GM23248 (cell line): ENCODE measurements at regions not wholly inside any gene's neighbourhood (a gene's known extent, or its start where the extent isn't known, plus 50 kb on each side); places are given as distances from the start of the nearest gene placed in this dataset.

Source experiments
- DNase-seq: peaks from one replicate; pipeline ENCODE4 v3.0.0-alpha.2; 2015
- H2AFZ ChIP-seq: fragments of 200-600 bp; sonication (generic); 2 replicates; pipeline ENCODE4 v1.6.1; 2016; ENCODE audit warnings: antibody characterized with exemption
- H3F3A ChIP-seq: fragments of 200-600 bp; sonication (generic); 2 replicates; pipeline ENCODE4 v1.6.1; 2016; ENCODE audit warnings: mild to moderate bottlenecking, antibody characterized with exemption, mixed run types; ENCODE audit not compliant: insufficient read depth
- H3K27ac ChIP-seq: fragments of 200-600 bp; sonication (generic); 2 replicates; pipeline ENCODE4 v1.5.1; 2016; ENCODE audit warnings: mild to moderate bottlenecking
- H3K27me3 ChIP-seq: fragments of 200-600 bp; sonication (generic); replicated peaks from 2 replicates; pipeline ENCODE4 v1.6.1; 2016; ENCODE audit warnings: mild to moderate bottlenecking; ENCODE audit not compliant: insufficient read depth
- H3K36me3 ChIP-seq: fragments of 200-600 bp; sonication (generic); 2 replicates; pipeline ENCODE4 v1.6.1; 2016; ENCODE audit warnings: low read depth, mild to moderate bottlenecking
- H3K4me1 ChIP-seq: fragments of 200-600 bp; sonication (generic); 2 replicates; pipeline ENCODE4 v1.6.1; 2016; ENCODE audit warnings: mild to moderate bottlenecking; ENCODE audit not compliant: insufficient read depth
- H3K4me2 ChIP-seq: fragments of 200-600 bp; sonication (generic); one replicate; pipeline ENCODE4 v1.6.1; 2016; ENCODE audit warnings: mild to moderate bottlenecking; ENCODE audit not compliant: unreplicated experiment
- H3K4me3 ChIP-seq: fragments of 200-600 bp; sonication (generic); 2 replicates; pipeline ENCODE4 v1.5.1; 2016; ENCODE audit warnings: mild to moderate bottlenecking
- H3K79me2 ChIP-seq: fragments of 200-600 bp; sonication (generic); 2 replicates; pipeline ENCODE4 v1.6.1; 2016; ENCODE audit warnings: mild to moderate bottlenecking; ENCODE audit not compliant: insufficient read depth
- H3K9ac ChIP-seq: fragments of 200-600 bp; sonication (generic); 2 replicates; pipeline ENCODE4 v1.6.1; 2016; ENCODE audit warnings: mild to moderate bottlenecking
- H3K9me2 ChIP-seq: fragments of 200-600 bp; sonication (generic); 2 replicates; pipeline ENCODE4 v1.6.1; 2016; ENCODE audit warnings: mixed run types, mild to moderate bottlenecking, moderate library complexity; ENCODE audit not compliant: insufficient read depth
- H3K9me3 ChIP-seq: fragments of 200-600 bp; sonication (generic); one replicate; pipeline ENCODE4 v1.6.1; 2017; ENCODE audit warnings: low read depth
- H4K20me1 ChIP-seq: fragments of 200-600 bp; sonication (generic); 2 replicates; pipeline ENCODE4 v1.6.0; 2016; ENCODE audit not compliant: insufficient read depth
- EZH2 ChIP-seq: fragments of 200-600 bp; sonication (generic); IDR thresholded peaks from 2 replicates; pipeline ENCODE4 v1.6.1; 2018; ENCODE audit warnings: antibody characterized with exemption, mild to moderate bottlenecking; ENCODE audit not compliant: insufficient read depth, poor library complexity, severe bottlenecking
- EZH2phosphoT487 ChIP-seq: fragments of 200-600 bp; sonication (generic); IDR thresholded peaks from 2 replicates; pipeline ENCODE4 v1.6.1; 2018; ENCODE audit warnings: antibody characterized with exemption, moderate library complexity, mild to moderate bottlenecking, low read depth; ENCODE audit not compliant: insufficient read depth
- WGBS, 2 experiments: methylation state at CpG; one replicate each; pipeline ENCODE4 v1.1.6; 2015 to 2017; ENCODE audit warnings: low lambda C conversion rate in 2 of 2, low coverage in 1 of 2; ENCODE audit errors: missing lambda C conversion rate in 2 of 2; 5-methylcytosine and 5-hydroxymethylcytosine counted together
- in situ Hi-C: fragments of 300-500 bp; cut with MboI; formaldehyde crosslinking; loops from 2 replicates; pipeline ENCODE4 v1.15.0; 2020

- H3K9me3 ChIP-seq, result no peaks in the 10 kb centered on the region
- TF ChIP-seq EZH2 (no peak), EZH2phosphoT487 (no peak)
- no peaks in the 10 kb centered on the region for H3K79me2 ChIP-seq
- no peak for DNase-seq
- H3K36me3 ChIP-seq, result no peaks in the 10 kb centered on the region
- H3K27me3 ChIP-seq, result peaks cover 13% of the 10 kb centered on the region; the same call in 1 of the 2 replicates
- no peak overlapping the region for H3K27ac ChIP-seq
- 87 to 90% methylated on average over 4 of the region's 4 CpGs for WGBS, 2 experiments
- no peak overlapping the region for H3K9ac ChIP-seq
- no peaks in the 10 kb centered on the region for H4K20me1 ChIP-seq
- H3K4me3 ChIP-seq, result no peak overlapping the region
- H3K9me2 ChIP-seq, result no peaks in the 10 kb centered on the region
- H3K4me2 ChIP-seq, result no peak overlapping the region
- in situ Hi-C loops, result loop anchor here (10.0 kb wide), 2 partner anchors 313 to 873 kb away; no protein-coding TSS in a partner anchor
- no peak overlapping the region for H2AFZ ChIP-seq
- H3F3A ChIP-seq, result no peaks in the 10 kb centered on the region
- peaks cover 4% of the 10 kb centered on the region for H3K4me1 ChIP-seq
Observed at GRCh38 chr3:71951361-71951760, 166.4 kb upstream of the PROK2 start.

- no peak for TF ChIP-seq EZH2
- TF ChIP-seq EZH2phosphoT487, result no peak
- H3K9me2 ChIP-seq, result no peaks in the 10 kb centered on the region
- no peak for DNase-seq
- in situ Hi-C loops, result no loop called here
- H3K4me3 ChIP-seq, result no peak overlapping the region
- no peaks in the 10 kb centered on the region for H3K4me1 ChIP-seq
- no peaks in the 10 kb centered on the region for H3K79me2 ChIP-seq
- no peaks in the 10 kb centered on the region for H3F3A ChIP-seq
- no peak overlapping the region for H3K4me2 ChIP-seq
- no peak overlapping the region for H3K9ac ChIP-seq
- WGBS, 2 experiments, result 58 to 68% methylated on average over 4 of the region's 4 CpGs
- H3K27me3 ChIP-seq, result peaks cover 24% of the 10 kb centered on the region
- no peaks in the 10 kb centered on the region for H3K36me3 ChIP-seq
- no peaks in the 10 kb centered on the region for H4K20me1 ChIP-seq
- H3K9me3 ChIP-seq, result no peaks in the 10 kb centered on the region
- H2AFZ ChIP-seq, result no peak overlapping the region
- H3K27ac ChIP-seq, result no peak overlapping the region
Observed at GRCh38 chr3:71949442-71949841, 164.5 kb upstream of the PROK2 start.

GRCh38 chr3:71944482-71945065, 159.6 kb upstream of the PROK2 start:
- 68 to 70% methylated on average over 5 of the region's 5 CpGs for WGBS, 2 experiments
- Histone ChIP-seq H3K9ac (no peak overlapping the region), H3K27ac (no peak overlapping the region), H3K4me2 (no peak overlapping the region), H3K9me3 (no peaks in the 10 kb centered on the region), H3K79me2 (no peaks in the 10 kb centered on the region), H3K27me3 (peaks cover 28% of the 10 kb centered on the region), H2AFZ (no peak overlapping the region), H4K20me1 (no peaks in the 10 kb centered on the region), H3F3A (no peaks in the 10 kb centered on the region), H3K36me3 (no peaks in the 10 kb centered on the region), H3K9me2 (no peaks in the 10 kb centered on the region), H3K4me1 (no peaks in the 10 kb centered on the region), H3K4me3 (no peak overlapping the region)
- no peak for TF ChIP-seq EZH2
- no peak for TF ChIP-seq EZH2phosphoT487
- DNase-seq, result no peak
- in situ Hi-C loops, result no loop called here

- H3F3A ChIP-seq, result no peaks in the 10 kb centered on the region
- no peak for DNase-seq
- no peak overlapping the region for H3K4me2 ChIP-seq
- H3K4me1 ChIP-seq, result no peaks in the 10 kb centered on the region
- no peaks in the 10 kb centered on the region for H3K79me2 ChIP-seq
- H3K9ac ChIP-seq, result no peak overlapping the region
- no peaks in the 10 kb centered on the region for H3K9me2 ChIP-seq
- H3K9me3 ChIP-seq, result no peaks in the 10 kb centered on the region
- peaks cover 22% of the 10 kb centered on the region for H3K27me3 ChIP-seq
- 82 to 87% methylated on average over 9 of the region's 9 CpGs for WGBS, 2 experiments
- H2AFZ ChIP-seq, result no peak overlapping the region
- no peaks in the 10 kb centered on the region for H4K20me1 ChIP-seq
- no peaks in the 10 kb centered on the region for H3K36me3 ChIP-seq
- no peak overlapping the region for H3K4me3 ChIP-seq
- TF ChIP-seq EZH2phosphoT487 (no peak), EZH2 (no peak)
- no peak overlapping the region for H3K27ac ChIP-seq
- in situ Hi-C loops, result no loop called here
Observed at GRCh38 chr3:71942432-71943187, 157.7 kb upstream of the PROK2 start.
